Suppressor macrophage treated with lipopolysaccharide for 4 hours (primary cell): ENCODE measurements at regions not wholly inside any gene's neighbourhood (a gene's known extent, or its start where the extent isn't known, plus 50 kb on each side); places are given as distances from the start of the nearest gene placed in this dataset.

ENCODE experiments used
- DNase-seq: peaks from one replicate; pipeline ENCODE4 v3.0.0-alpha.2; 2020

DNA sequence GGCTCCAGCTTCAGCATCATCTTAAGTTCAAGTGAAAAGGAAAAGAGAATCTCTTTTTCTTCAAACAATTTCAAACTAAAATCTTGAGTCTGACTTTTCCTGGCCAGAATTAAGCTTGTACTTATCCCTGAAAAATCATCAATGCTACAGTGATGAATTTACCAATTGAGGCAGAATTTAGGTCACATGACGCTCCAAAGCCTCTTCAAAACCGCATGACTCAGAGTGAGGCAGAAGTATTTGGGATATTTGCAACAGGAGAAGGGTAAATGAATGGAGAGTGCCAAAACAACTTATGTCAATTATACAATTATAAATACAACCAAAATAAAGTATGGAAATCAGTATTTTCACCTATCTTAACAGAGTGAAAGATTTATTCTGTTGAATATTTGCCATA lies 515.5 kb downstream of the COL12A1 start:
- DNase-seq = no peak

DNA sequence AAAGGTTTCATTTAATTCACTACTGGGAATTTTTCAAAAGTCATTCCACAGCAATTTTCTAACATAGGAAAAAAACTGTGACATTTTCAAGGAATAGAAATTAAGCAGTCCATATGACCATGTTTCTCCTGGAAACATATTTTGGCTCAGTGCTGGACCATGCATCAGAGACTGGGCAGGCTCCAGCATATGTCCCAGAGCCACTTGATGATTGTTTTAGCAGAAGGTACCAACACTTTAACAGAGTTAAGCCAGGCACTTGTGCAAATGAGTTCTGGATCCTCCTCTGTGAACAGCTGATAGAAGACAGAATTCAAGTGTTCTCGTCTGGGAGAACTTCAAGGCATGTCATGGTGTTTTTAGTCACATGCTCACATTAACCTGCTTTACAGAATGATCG lies 516.3 kb downstream of the COL12A1 start:
- no peak for DNase-seq

DNA sequence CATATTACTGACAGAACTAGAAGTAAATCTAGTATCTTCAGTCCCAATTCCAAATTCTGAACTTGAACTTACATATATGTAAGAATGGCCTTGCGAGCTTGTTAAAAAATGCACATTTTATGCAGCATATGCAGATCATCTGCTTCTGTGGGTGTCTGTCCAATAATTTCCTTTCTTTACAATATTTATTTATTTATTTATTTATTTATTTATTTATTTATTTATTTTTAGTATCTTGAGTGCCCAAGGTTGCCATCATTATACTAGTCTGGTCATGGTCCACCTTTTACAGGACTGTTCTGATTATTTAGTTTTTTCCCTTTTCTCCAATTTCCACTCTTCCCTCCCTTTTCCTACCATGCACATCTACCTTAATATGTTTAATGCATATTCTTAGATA lies 528.4 kb downstream of the COL12A1 start:
- no peak for DNase-seq

DNA sequence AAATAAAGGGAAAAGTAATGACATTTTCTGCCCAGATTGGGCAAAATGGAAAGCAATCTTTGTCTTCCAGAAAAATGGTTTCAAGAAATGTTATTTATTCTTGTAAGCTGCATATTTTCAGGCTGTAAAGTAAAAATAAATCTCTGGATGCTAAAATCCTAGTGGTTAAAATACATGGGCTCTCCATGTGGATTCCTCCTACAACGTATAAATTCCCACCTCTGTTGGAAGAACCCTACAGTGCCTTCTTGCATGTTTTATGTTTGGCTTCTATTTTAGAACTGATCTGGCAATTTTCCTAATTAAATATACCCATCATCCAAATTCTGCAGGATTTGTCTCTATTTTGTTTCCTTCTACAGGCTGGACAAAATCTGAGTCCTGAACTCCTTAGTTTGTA lies 528.9 kb downstream of the COL12A1 start:
- no peak for DNase-seq

DNA sequence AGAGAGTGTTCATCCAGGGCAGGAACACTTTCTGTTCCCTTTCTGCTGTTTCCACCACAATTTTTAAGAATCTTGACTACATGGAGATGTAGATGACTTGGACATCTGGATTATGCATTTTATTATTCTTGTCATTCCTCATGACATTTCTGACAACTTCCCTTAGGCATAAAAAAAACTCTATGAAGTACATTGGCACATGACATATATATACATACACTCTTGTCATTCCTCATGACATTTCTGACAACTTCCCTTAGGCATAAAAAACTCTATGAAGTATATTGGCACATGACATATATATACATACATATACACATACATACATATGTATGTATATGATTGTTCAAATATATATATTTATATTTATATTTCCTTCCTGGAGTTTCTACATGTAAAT lies 531.5 kb downstream of the COL12A1 start:
- no peak for DNase-seq

DNA sequence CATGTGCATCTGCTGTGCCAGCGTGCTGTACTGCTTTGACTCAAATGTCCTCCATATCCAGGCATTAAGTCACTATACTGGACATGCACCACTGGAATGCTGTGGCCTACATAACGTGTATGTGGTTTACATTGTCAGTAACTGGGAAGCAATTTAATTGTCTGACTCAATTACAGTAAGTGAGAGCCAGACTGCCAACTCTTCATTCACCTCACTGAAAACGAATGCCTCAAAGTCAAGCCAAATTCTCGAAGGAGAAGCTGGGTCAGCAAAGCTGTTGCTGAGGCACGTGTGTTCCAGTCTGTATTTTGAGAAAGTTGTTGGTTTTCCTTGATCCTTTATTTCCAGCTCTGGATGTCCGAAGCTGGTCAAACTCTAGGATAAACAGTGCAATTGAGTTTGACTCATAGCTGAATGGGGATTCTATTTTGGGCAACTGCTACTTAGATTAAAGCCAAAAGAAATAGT lies 534.3 kb downstream of the COL12A1 start:
- DNase-seq = no peak

GRCh38 chr6:74658391-74658790 lies 547.5 kb downstream of the COL12A1 start:
- DNase-seq = no peak

DNA sequence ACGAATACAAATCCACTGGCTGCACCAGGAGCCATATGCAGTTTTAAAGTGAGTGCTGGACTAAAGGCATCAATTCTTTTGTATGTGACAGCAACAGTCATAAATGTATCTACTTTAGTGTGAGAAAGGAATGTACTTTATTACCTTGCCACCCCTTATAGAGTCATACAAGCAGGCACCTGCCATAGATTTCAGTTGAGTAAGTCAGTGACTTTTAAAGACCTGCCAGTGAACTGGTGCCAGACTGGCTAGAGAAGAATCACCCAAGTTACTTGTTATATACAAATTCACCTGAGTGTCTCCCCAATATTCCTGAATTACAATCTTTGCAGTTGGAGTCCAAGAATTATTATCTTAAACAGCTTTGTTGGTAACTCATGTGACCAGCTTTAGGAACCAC lies 547.9 kb downstream of the COL12A1 start:
- no peak for DNase-seq

GRCh38 chr6:74657011-74657410 lies 548.8 kb downstream of the COL12A1 start:
- DNase-seq = no peak

DNA sequence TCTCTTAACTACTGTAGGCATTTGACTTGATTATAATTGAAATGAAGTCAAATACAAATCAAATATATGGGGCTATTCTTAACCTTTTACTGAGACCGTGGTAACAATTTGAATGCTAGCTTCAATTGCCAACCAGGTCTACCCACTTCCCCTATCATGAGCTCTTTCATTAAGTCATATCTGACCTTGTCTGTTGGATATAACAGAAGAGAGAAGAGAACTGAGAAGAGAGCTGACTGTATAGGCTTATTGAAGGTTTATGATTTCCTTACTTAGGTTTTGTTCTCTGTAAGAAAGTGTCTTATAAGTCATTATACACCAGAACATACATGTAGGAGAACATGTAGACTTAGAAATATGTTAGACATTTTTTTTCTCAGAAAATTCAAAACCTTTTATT lies 549.4 kb downstream of the COL12A1 start:
- DNase-seq = no peak

DNA sequence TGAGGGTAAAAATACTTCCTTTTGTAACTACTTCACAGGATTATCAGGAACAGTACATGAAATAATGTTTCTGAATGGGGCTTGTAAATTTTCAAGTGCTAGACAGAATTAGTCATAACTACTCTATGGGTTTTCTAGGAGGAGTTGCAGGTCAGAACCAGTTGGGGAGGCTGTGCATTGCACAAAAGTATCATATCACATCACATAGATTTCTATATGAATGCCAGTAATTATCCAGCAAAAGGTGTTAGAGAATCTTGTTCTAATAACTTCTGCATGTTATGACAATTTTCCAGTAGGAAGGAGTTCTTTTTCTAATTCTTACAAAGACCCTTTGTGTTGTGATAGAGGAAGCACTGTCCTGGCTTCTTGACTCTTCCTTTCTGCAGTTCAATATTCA lies 551.6 kb downstream of the COL12A1 start:
- DNase-seq = no peak

- DNase-seq = no peak
Measured at GRCh38 chr6:74651948-74652842, 553.7 kb downstream of the COL12A1 start.

DNA sequence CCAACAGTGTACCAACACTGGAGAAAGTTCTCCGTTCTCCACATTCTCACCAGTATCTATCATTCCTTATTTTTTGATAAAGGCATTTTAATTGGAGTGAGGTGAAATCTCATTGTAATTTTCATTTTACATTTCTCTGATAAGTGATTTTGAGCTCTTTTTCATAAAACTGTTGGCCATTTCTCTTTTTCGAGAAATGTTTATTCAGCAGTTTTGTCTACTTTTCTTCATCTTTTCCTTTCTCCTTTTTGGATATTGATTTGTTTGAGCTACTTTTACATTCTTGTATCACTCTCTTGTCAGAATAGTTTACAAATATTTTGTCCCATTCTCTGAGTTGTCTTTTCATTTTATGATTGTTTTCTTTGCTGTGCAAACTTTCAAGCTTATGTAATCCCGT lies 555.2 kb downstream of the COL12A1 start:
- DNase-seq = no peak

DNA sequence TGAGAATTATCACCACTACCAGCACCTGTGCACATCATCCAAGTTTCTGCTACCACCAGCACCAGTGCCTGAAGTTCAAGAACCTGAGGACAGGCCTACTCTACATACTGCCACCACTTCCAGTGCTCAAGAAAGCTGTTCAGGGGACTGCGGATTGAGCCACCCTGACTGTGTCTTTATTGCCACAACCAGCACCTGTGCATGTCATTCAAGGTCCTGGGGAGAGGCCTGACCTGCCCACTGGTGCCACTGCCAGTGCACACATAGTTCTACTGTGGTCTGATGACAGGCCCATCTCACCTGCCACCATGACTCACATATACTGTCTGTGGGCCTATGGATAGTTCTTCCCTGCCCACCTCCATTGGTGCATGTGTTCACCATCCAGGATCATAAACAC lies 559.4 kb downstream of the COL12A1 start:
- no peak for DNase-seq

GRCh38 chr6:74645108-74645849 lies 560.6 kb downstream of the COL12A1 start:
- no peak for DNase-seq

DNA sequence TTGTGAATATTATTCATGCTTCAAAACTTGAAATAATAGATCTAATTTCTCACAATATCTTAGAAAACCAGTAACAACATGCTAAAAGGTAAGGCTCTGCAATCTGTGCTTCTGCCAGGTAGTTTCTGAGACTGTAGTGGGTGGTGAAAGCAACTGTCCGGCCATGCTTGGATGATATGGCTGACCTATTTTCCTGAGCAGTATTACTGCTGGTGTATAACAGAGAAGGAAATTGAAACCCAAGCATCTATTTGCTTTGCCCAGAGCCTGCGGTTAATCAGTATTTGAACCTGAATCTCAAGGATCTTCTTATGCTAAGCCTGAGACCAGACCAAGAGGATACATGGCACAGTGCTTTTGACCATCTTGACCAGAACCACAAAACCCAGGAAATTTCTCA lies 563.8 kb downstream of the COL12A1 start:
- DNase-seq = no peak

GRCh38 chr6:74638412-74638811 lies 567.4 kb downstream of the COL12A1 start:
- no peak for DNase-seq

DNA sequence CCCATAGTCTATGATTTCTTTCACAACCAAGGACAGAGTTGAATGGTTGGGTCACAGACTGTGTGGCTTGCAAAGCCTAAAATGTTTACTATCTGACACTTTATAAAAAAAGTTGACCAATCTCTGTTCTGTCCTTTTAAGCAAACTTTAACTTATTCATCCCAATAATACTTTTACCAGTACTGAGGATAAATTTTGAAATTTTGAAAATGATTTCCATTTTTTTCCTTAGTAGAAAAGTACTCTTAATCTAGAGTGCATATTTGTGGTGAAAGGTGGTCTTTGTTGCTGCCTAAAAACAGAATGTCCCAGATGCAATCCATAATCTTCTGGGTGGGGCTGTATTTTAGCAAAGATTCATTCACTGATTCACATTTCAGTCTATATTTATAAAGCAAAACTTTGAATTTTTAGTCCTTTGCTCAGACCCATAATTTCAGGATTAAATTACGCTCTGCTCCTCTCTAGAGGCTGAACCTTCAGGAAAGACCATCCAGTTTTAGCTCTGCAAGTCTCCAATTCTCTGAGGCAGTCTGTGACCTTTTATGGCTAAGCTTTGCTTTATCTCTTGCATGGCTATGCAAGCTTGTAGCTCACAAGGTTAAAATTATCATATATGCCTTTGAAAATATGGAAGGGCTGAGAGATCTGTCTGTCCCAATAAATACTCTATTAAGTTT lies 573.5 kb downstream of the COL12A1 start:
- no peak for DNase-seq

DNA sequence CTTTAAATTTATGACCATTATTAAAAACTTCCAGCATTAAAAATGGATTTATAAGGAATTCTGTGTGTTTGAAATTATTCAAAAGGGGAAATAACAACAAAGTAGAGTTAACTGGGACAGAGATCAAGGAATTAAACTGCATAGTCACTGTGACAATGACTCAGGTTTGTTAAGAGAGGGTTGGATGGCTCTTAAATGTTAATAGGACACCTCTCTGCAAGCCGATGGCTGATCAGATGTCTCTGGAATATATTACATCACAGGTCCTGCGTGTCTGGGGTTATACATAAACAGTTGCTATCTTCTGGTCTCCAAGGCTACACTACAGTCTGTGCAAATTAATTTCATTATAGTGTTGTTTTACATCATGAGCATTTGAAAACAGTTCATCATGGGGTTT lies 574.3 kb downstream of the COL12A1 start:
- no peak for DNase-seq

GRCh38 chr6:74626288-74626687 lies 579.6 kb downstream of the COL12A1 start:
- no peak for DNase-seq

- DNase-seq = no peak
Measured at GRCh38 chr6:74623027-74623426, 582.8 kb downstream of the COL12A1 start.

GRCh38 chr6:74611220-74611619 lies 594.6 kb downstream of the COL12A1 start:
- DNase-seq = no peak

- DNase-seq = no peak
Measured at GRCh38 chr6:74610352-74610751, 595.5 kb downstream of the COL12A1 start.

- DNase-seq = no peak
Measured at GRCh38 chr6:74609871-74610270, 596.0 kb downstream of the COL12A1 start.
